ENCODE measurements at regions not wholly inside any gene's neighbourhood (a gene's known extent, or its start where the extent isn't known, plus 50 kb on each side); places are given as distances from the start of the nearest gene placed in this dataset.
A peak's percentile ranks its signal among the peaks of the same experiment; 100 is the strongest.

DNA sequence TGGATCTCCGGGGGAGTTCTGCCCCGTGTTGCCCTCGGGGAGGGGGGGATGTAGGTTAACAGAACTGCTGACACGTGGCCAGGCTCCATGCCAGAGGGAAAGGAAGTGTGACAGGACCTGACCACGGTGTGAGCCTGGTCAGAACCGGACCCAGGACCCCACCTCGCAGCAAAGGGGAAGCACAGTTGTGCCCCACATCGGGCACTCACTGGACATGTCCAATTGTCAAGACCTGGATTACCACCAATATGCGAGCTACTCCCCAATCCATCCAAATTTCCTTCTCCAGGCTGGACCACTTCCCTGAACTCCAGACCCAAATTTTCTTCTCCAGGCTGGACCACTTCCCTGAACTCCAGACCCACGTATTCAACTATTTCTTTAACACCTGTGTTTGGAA is 78.8 kb upstream of the PIWIL1 start:
- no peak for DNase-seq

- no peak for DNase-seq
Observed at GRCh38 chr12:130263025-130263424, 74.7 kb upstream of the PIWIL1 start.

GRCh38 chr12:130263996-130264395 is 73.7 kb upstream of the PIWIL1 start:
- DNase-seq, result no peak

DNA sequence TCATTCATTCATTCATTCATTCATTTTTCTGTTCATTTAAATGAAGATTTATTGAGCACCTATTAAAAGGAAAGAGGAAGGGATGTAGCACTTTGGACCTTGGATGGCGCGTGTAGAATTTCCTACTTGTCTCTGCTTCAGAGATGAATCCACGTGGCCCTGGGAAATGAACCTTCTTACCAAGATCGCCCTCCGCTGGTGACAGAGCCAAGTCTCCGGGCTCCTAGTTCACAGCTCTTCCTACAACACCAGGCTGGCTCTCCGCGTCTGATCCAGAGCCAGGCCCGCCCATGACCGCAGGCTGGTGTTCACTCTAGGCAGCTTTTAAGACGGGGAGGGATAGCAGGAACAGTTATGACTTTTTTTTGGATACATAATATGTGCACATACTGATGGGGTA is 70.9 kb upstream of the PIWIL1 start:
- DNase-seq, result no peak

GRCh38 chr12:130280231-130280630 is 57.5 kb upstream of the PIWIL1 start:
- peak in 4 of 14 donors; percentile 1 to 8 (median 6) for DNase-seq

GRCh38 chr12:130280742-130281141 is 56.9 kb upstream of the PIWIL1 start:
- DNase-seq, result no peak

DNA sequence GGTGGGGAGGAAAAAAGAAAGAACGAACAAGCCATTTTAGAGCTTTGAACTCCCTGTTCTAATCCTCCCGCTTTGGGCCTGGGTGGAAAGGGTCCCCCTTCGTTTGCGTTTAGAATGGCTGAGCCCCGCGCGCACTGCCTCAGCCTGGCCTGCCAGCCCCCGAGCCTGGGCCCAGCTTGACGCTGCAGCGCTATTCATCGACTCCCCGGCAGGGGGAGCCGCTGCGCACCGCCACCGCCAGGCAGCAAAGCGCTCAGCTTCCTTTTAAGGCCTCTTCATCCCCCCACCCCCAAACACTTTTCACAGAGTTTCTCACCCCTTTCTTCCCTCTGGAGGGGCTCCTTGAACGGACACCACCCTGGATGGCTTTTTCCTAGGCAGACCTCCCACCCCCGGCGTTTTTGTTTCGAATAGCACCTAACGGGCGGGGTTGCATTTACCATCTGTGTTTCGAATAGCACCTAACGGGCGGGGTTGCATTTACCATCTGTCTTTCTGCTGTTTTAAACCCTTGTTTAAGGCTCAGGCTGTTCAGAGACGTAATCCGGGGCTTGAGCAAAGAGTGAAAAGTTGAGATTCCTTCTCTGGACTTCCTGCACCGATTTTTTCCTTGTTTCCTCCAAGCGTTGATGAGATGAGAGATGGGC is 56.4 kb upstream of the PIWIL1 start:
- DNase-seq, result peak in 3 of 14 donors; percentile 9 to 52 (median 24)

GRCh38 chr12:130286041-130286440 is 51.6 kb upstream of the PIWIL1 start:
- peak in 1 of 14 donors; percentile 2 for DNase-seq

DNA sequence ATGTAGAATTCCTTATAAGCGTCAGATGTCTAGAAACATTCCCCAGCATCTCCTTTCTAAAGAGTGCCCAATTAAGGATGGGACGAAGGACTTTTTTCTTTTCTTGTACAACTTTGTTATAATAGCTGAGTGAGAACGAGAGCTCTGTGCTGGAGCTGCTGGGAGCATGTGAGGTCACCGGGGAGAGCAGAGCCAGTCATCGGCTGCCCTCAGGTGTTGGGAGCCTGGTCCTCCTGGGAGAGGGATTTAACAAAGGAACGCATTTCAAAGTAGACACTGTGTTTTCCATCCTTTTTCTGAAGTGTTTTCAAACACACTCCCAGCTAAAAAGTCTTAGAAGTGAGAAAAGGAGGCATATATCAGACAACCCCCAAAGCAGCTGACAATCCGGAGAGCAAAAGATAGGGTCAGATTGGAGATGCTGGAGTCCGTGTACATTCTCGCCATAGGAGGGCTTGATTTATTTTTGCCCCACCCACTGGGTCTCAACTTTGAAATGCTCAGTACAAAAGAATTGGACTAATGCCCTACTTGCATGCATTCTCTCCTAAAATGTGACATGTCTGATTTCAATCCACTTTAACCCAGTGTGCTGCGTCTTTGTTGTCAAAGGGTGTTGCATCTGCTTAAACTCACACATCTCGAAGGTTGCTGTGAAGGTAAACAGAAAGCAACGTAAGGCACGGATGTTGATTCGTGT is 50.8 kb upstream of the PIWIL1 start:
- DNase-seq, result no peak
